Stimulated activated naive CD4-positive, alpha-beta T cell treated with Interleukin-2 at 50 U/mL for 16 hours (primary cell): ENCODE measurements at regions not wholly inside any gene's neighbourhood (a gene's known extent, or its start where the extent isn't known, plus 50 kb on each side); places are given as distances from the start of the nearest gene placed in this dataset.
A peak's percentile ranks its signal among the peaks of the same experiment; 100 is the strongest.

Experiments used
- DNase-seq: peaks from one replicate; lab custom pipeline; 2025; lab: John Stamatoyannopoulos, UW

- no peak for DNase-seq
These were observed 102.4 kb upstream of the FRY start for GRCh38 chr13:31929031-31929770.

DNA sequence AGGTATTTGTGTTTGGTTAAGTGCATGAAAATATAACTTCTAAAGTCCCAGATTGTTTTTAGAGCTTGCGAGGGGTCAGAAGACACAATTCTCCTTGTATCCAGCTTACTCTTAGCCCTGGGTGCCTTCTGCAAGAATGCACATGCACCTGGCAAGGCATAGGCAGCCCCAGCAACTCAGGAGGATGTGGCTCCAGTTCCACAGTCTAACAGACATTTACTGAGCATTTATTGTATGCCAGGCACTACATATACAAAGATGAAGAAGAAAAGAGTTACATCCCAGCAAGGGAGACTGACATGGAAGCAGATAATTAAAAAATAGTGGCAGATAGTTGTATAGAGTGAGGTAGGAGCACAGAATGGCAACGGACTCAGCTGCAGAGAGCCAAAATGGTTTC, 101.1 kb upstream of the FRY start:
- DNase-seq, result no peak

DNA sequence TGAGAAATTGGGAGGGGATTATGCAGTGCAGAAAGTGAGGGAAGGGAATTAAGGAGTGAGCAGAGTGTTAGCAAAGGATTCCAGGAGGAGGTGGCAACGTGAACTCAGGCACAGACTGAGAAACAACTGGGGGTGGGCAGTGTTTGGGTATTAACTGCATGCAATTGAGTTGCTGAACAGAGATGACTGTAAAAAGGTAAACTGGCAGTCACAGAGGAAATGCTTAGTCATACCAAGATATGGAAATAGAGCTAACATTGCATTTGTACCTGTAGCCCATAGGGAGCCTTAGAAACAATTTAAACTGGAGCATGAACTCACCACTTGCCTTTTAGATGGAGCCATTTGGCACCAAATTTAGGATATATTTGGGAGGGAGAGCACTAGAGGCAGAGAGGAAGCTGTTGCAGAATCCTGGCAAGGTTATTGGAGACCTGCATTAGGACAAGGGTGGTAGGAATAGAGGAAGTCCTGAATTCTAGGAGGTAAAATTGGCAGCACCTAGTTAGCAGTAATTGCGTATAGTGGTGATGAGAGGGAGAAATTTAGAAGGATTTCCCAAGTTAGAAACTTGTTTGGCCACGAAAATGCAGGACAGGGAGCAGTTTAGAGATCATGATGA, 100.6 kb upstream of the FRY start:
- peak; percentile 3 for DNase-seq

GRCh38 chr13:31937436-31937835, 94.1 kb upstream of the FRY start:
- no peak for DNase-seq

- no peak for DNase-seq
These were observed 91.5 kb upstream of the FRY start for GRCh38 chr13:31940076-31940475.

GRCh38 chr13:31943591-31943990, 88.0 kb upstream of the FRY start:
- no peak for DNase-seq

DNA sequence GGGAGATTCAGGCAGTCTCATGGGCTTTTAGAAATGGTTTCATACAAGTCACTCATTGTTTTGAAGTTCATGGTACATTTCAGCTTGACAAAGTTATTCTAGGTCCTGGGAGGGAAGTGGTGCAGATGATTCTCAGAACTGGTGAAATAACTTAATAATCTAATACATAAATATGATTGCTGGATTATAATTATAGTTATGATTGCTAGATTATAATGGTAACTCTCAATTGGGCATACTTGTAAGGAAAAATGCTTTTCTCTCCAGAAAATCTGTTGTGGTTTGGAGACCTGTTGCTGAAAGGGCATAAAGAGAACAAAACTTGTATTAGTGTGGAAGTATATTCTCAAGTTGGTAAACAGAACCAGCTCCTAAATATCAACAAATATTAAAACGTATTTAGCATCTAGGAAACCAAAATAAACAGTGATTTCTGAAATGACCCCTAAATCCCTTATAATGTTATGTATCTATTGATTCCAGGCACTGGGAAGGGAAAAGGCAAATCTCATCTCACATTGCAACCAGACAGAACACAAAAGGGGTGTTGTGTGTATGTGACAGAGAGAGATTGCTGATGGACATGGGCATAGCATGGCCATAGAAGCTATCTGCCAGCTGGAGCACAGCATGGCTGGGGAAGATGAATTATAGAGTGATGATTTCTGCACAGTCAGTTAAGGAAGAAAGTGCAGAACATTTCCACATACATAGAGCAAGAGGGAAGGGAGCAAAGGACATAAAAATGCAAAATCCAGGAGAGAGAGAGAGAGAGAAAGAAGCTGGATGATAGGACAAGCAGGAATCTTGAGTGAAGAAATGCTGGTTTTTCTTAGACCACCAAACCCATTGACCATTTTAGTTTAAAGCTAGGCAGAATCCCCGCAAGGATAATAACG, 87.1 kb upstream of the FRY start:
- DNase-seq, result no peak

DNA sequence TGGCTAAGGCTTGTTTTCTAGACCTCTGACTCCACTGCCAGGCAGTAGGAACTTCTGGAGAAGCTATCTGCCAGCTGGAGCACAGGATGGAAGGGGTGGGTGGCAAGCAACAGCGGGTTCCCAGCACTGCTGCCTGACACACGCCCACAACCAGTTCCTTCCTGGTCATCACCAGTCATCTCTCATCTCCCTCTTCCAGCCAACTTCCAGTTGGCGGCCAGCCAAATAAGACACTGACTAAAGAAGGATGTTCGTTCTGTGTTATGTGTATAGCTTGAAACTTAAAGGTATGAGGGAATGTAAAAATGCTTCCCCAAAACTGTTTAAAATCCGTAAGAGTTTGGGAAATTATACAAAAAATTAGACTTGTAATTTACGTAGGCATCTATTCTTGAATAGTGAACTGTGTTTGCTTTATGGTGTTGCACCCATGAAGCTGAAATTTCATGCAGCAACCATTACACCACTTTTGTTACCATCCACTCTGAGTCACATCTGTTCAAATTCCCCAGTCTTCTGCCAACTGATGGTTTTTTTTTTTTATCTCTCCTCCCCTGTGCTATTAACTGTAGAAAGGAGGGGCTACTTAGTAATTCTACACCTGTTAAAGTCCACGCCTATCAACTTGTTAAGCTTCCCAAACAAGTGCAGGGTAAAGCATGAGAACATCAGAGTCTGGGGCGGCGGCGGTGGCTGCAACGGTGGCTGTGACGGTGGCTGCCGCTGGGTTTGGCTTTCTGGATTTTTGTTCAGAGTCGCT, 86.2 kb upstream of the FRY start:
- no peak for DNase-seq

DNA sequence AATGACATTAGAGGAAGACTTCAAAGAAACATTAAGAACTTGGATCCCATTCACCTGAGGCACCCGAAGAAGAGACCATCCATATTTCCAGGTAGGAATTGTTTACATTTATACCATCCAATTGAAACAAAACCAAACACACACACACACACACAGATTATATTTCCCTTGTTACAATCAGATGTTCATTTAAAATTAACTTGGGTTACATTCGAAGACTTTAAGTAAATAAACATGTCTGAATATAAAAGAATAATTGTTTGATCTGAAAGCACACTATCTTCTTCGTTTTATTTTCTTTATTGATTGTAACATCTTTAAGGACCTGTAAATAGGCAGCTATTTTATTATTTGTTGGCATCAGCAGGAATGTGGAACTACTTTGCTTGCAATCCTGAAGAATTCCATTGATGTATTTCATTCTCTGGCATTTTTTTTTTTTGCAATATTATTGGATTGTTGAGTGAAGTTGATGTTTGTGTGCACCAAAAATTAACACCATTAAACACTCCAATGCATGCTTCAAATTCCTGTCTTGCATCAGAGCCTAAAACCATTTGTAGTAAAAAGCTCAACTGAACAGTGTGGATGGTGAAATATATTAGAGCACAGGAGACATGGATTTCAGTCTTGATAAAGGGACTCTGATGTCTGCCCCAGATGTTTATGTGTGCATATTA, 85.3 kb upstream of the FRY start:
- no peak for DNase-seq

DNA sequence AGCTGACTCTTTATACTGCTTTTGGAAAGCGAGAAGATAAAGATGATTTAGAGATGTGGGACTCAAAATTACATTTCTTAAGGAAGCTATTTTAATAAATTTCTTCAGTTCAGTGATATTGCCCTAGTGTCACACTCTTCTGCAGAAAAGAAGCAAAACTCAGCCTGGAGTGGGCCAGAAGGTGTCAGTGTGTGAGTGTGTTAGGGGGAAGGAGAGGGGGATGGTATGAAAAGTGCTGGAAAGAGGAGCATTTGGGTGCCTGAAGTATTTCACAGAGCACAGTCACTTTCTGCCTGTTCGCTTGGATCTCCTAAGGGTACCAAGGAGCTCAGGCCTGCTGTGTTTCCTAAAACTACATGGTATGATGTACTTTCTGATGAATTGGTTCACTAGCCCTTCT, 84.5 kb upstream of the FRY start:
- no peak for DNase-seq

- no peak for DNase-seq
These were observed 84.1 kb upstream of the FRY start for GRCh38 chr13:31947506-31947905.

DNA sequence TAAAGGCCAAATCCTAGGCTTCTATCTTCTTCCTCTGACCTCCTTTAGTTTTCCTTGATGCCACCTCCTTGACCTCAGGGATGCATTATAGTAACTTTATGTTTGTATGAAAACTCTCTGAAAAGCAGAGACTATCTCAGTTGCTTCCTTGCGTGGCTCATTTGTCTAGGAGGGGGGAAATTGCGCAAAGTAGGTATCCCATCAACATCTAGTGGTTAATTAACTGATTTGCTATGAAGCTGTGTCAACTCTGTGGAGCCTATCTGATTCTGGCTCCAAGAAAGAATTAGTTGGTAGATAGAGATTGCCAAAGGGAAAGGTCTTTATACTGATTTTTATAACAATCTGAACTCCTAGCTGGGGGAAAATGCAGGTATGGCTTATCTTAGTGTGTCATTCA, 82.1 kb upstream of the FRY start:
- no peak for DNase-seq

- DNase-seq, result no peak
These were observed 81.3 kb upstream of the FRY start for GRCh38 chr13:31950111-31950815.

DNA sequence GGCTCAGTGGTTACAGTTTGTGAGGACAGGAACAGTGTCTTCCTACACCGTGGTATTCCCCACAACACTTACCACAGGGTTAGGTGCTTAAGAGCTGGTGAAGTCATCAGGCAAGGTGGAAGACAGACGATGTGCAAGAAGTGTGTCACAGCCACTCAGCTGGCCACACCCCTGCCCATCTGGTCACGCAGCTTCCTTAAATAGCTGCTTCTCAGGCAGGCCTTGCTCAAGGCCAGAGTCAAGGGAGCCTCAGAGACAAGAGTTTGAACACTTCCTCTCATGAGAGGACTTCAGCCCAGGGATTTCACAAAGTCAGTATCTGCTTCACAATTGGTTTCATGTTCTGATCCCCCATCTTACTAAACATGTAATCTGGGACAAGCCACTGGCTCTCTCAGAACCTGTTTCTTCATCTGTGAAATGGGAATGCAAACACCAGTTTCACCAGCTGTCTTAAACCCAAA, 80.3 kb upstream of the FRY start:
- no peak for DNase-seq

- no peak for DNase-seq
These were observed 78.8 kb upstream of the FRY start for GRCh38 chr13:31952641-31953380.

GRCh38 chr13:31955101-31955500, 76.5 kb upstream of the FRY start:
- no peak for DNase-seq

GRCh38 chr13:31955741-31956140, 75.8 kb upstream of the FRY start:
- DNase-seq, result no peak

- no peak for DNase-seq
These were observed 74.5 kb upstream of the FRY start for GRCh38 chr13:31956980-31957644.

DNA sequence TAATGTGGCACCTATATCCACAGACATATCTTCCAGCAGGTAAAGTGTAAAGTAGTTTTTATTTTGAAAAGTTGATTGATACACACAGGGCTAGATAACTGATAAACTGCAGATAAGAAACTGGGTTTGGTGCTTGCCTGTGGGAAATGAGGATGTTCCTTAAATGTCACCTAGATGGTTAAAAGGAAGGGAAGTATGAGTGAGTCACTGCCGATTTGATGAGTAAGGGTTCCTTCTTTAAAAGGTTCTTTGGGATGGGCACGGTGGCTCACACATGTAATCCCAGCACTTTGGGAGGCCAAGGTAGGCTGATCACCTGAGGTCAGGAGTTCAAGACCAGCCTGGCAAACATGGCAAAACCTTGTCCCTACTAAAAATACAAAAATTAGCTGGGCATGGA, 73.8 kb upstream of the FRY start:
- DNase-seq, result no peak
